Left lung (tissue), 4 donors: ENCODE measurements at regions not wholly inside any gene's neighbourhood (a gene's known extent, or its start where the extent isn't known, plus 50 kb on each side); places are given as distances from the start of the nearest gene placed in this dataset.

Experiments
- ATAC-seq: fragments of 200-7000 bp; cut with Tn5 transposase; one replicate; pipeline ENCODE4 v1.9.1; 2020; ENCODE audit warnings: moderate library complexity
- DNase-seq, 4 donors: peaks; one replicate each; pipeline ENCODE4 v3.0.0-alpha.2; 2013 to 2020
- H3K27ac ChIP-seq, 2 donors: fragments of 200-600 bp; sonication (generic) in 1 of 2; one replicate each; pipeline versions ENCODE4 v1.5.0 to v1.8.0; 2020 to 2021
- H3K27me3 ChIP-seq, 2 donors: fragments of 200-600 bp; sonication (generic) in 1 of 2; one replicate each; pipeline versions ENCODE4 v1.5.0 to v1.8.0; 2020 to 2021
- H3K36me3 ChIP-seq, 2 donors: fragments of 200-600 bp; sonication (generic) in 1 of 2; one replicate each; pipeline versions ENCODE4 v1.5.0 to v1.8.0; 2020 to 2021
- H3K4me1 ChIP-seq, 2 donors: fragments of 200-600 bp; one replicate each; pipeline ENCODE4 v1.8.0; 2021
- H3K4me3 ChIP-seq, 2 donors: fragments of 200-600 bp; sonication (generic) in 1 of 2; one replicate each; pipeline versions ENCODE4 v1.5.0 to v1.8.0; 2020 to 2021; ENCODE audit warnings: mild to moderate bottlenecking in 1 of 2
- H3K9me3 ChIP-seq, 2 donors: fragments of 200-600 bp; sonication (generic) in 1 of 2; one replicate each; pipeline versions ENCODE4 v1.5.0 to v1.8.0; 2020 to 2021
- CTCF ChIP-seq, 2 donors: fragments of 200-600 bp; sonication (generic) in 1 of 2; IDR thresholded peaks; one replicate each; pipeline versions ENCODE4 v1.5.0 to v1.8.0; 2021; ENCODE audit warnings: antibody characterized with exemption in 2 of 2
- intact Hi-C, 2 donors: fragments of 100-400 bp; cut with DNase I; formaldehyde crosslinking; loops; one replicate each; pipeline versions ENCODE4 v1.11.2 to v1.14.2; 2022
- donor health status: DM: no; HTN: yes; CAD: no.
- donor health status: DM: no; HTN: no; CAD: no.

GRCh38 chr6:150687508-150687907 is 87.8 kb downstream of the PLEKHG1 start:
- intact Hi-C loops, result no loop called here
- Histone ChIP-seq H3K4me1 (peaks cover 4 to 5% of the 10 kb centered on the region in 2 donors), H3K27me3 (no peaks in the 10 kb centered on the region), H3K27ac (peak overlapping the region in 1 of 2 donors; percentile 19), H3K4me3 (no peak overlapping the region), H3K9me3 (no peaks in the 10 kb centered on the region), H3K36me3 (no peaks in the 10 kb centered on the region)
- ATAC-seq, result peak; percentile 66
- TF ChIP-seq CTCF (IDR thresholded peaks at IDR 0.05), result no peak
- DNase-seq, result peak in 1 of 4 donors; percentile 49

- intact Hi-C loops, result no loop called here
- no peak for ATAC-seq
- Histone ChIP-seq H3K4me1 (peaks cover 0 to 4% of the 10 kb centered on the region in 2 donors), H3K9me3 (no peaks in the 10 kb centered on the region), H3K27ac (no peak overlapping the region), H3K36me3 (no peaks in the 10 kb centered on the region), H3K4me3 (no peak overlapping the region), H3K27me3 (no peaks in the 10 kb centered on the region)
- DNase-seq, result no peak
- no peak for TF ChIP-seq CTCF (IDR thresholded peaks at IDR 0.05)
These were observed 90.4 kb downstream of the PLEKHG1 start for GRCh38 chr6:150689900-150690590.

GRCh38 chr6:150690681-150691080 is 91.0 kb downstream of the PLEKHG1 start:
- H3K27ac ChIP-seq, result no peak overlapping the region
- TF ChIP-seq CTCF (IDR thresholded peaks at IDR 0.05), result no peak
- DNase-seq (no peak), ATAC-seq (no peak)
- peaks cover 0 to 4% of the 10 kb centered on the region in 2 donors for H3K4me1 ChIP-seq
- intact Hi-C loops, result no loop called here
- H3K9me3 ChIP-seq, result no peaks in the 10 kb centered on the region
- no peaks in the 10 kb centered on the region for H3K27me3 ChIP-seq
- no peak overlapping the region for H3K4me3 ChIP-seq
- H3K36me3 ChIP-seq, result no peaks in the 10 kb centered on the region

- no peak for ATAC-seq
- TF ChIP-seq CTCF (IDR thresholded peaks at IDR 0.05), result no peak
- Histone ChIP-seq H3K4me1 (peaks cover 0 to 4% of the 10 kb centered on the region in 2 donors), H3K4me3 (no peak overlapping the region), H3K27me3 (no peaks in the 10 kb centered on the region), H3K9me3 (no peaks in the 10 kb centered on the region), H3K36me3 (no peaks in the 10 kb centered on the region), H3K27ac (no peak overlapping the region)
- intact Hi-C loops, result no loop called here
- no peak for DNase-seq
These were observed 91.8 kb downstream of the PLEKHG1 start for GRCh38 chr6:150691463-150691862.

- ATAC-seq (no peak), DNase-seq (no peak)
- Histone ChIP-seq H3K36me3 (no peaks in the 10 kb centered on the region), H3K4me3 (no peak overlapping the region), H3K9me3 (no peaks in the 10 kb centered on the region), H3K27me3 (no peaks in the 10 kb centered on the region), H3K4me1 (peaks cover 0 to under 1% of the 10 kb centered on the region in 2 donors), H3K27ac (no peak overlapping the region)
- no peak for TF ChIP-seq CTCF (IDR thresholded peaks at IDR 0.05)
- intact Hi-C loops, result no loop called here
These were observed 92.9 kb downstream of the PLEKHG1 start for GRCh38 chr6:150692604-150693003.
